Panc1 (cell line): ENCODE measurements at regions not wholly inside any gene's neighbourhood (a gene's known extent, or its start where the extent isn't known, plus 50 kb on each side); places are given as distances from the start of the nearest gene placed in this dataset.

Experiments
- ATAC-seq: fragments of 200-7000 bp; cut with Tn5 transposase; 2 replicates; pipeline ENCODE4 v1.9.1; 2020; ENCODE audit warnings: mild to moderate bottlenecking, moderate library complexity
- BruUV-seq: library from RNA; stranded (reverse); fragments of 400-500 nt; replicated peaks from 2 replicates; lab custom pipeline; 2021; lab: Mats Ljungman, UMichigan
- CTCF ChIA-PET: fragments of 300-600 bp; sonication (Branson Sonifier 250); formaldehyde crosslinking; loops from one replicate; lab custom pipeline; 2022; ENCODE audit warnings: antibody characterized with exemption; lab: Charles Lee
- POLR2A ChIA-PET: fragments of 300-600 bp; sonication (Branson Sonifier 250); formaldehyde crosslinking; loops from one replicate; lab custom pipeline; 2022; ENCODE audit warnings: antibody characterized with exemption; lab: Charles Lee
- DNase-seq: peaks from one replicate; pipeline ENCODE4 v3.0.0-alpha.2; 2010; ENCODE audit warnings: low read depth, low spot score
- H3K27ac ChIP-seq: 2 replicates; pipeline ENCODE4 v1.5.1; 2011; ENCODE audit warnings: mild to moderate bottlenecking, low read length, inconsistent platforms
- H3K27me3 ChIP-seq: fragments of 200-500 bp; sonication (Bioruptor generic); 2 replicates; pipeline ENCODE4 v1.6.0; 2014; ENCODE audit warnings: low read length, inconsistent platforms; ENCODE audit not compliant: control insufficient read depth, insufficient read depth
- H3K36me3 ChIP-seq: fragments of 200-500 bp; sonication (Bioruptor generic); 2 replicates; pipeline ENCODE4 v1.5.1; 2014; ENCODE audit warnings: inconsistent platforms, mild to moderate bottlenecking, low read length, moderate library complexity; ENCODE audit not compliant: control insufficient read depth, insufficient read depth
- H3K4me1 ChIP-seq: 2 replicates; pipeline ENCODE4 v1.5.1; 2011; ENCODE audit warnings: inconsistent platforms, mild to moderate bottlenecking, low read length, moderate library complexity; ENCODE audit not compliant: control insufficient read depth, insufficient read depth
- H3K4me3 ChIP-seq, 2 experiments: 2 replicates each; pipeline ENCODE4 v1.5.1; 2011 to 2012; ENCODE audit warnings: low read depth in 2 of 2, low read length in 2 of 2, mild to moderate bottlenecking in 2 of 2, inconsistent platforms in 1 of 2, moderate library complexity in 1 of 2
- H3K9me3 ChIP-seq: fragments of 200-500 bp; sonication (Bioruptor generic); 2 replicates; pipeline ENCODE4 v1.5.1; 2014; ENCODE audit warnings: low read depth, mild to moderate bottlenecking, inconsistent platforms, low read length, moderate library complexity; ENCODE audit not compliant: control insufficient read depth, insufficient read depth
- POLR2AphosphoS5 ChIP-seq: IDR thresholded peaks from 2 replicates; pipeline ENCODE4 v1.6.1; 2012; ENCODE audit warnings: mild to moderate bottlenecking, low read depth, low read length, moderate library complexity
- SIN3A ChIP-seq: IDR thresholded peaks from 2 replicates; pipeline ENCODE4 v1.6.1; 2012; ENCODE audit warnings: low read depth, mild to moderate bottlenecking, low read length, moderate library complexity, borderline replicate concordance; ENCODE audit not compliant: insufficient read depth
- TCF7L2 ChIP-seq: IDR thresholded peaks from 2 replicates; pipeline ENCODE4 v1.6.1; 2011; ENCODE audit warnings: mild to moderate bottlenecking, low read depth, low read length, inconsistent platforms
- in situ Hi-C: cut with HindIII; loops from 2 replicates; pipeline ENCODE4 v1.10.0; 2016; ENCODE audit warnings: low sequenced_read_pairs, low pct_unique_long_range_greater_than_20kb
- intact Hi-C: fragments of 100-400 bp; cut with micrococcal nuclease; formaldehyde crosslinking; loops from one replicate; pipeline ENCODE4 v1.10.0; 2022; ENCODE audit not compliant: unreplicated experiment
- TF ChIP-seq, protein P1 (sequence below), 2 experiments: IDR thresholded peaks; 2 replicates each; pipeline ENCODE4 v1.6.1; 2011 to 2012; ENCODE audit warnings: low read depth in 2 of 2, control low read depth in 1 of 2, low read length in 1 of 2, mild to moderate bottlenecking in 1 of 2, moderate library complexity in 1 of 2; ENCODE audit not compliant: insufficient read depth in 1 of 2
- TF ChIP-seq, protein P2 (sequence below): fragments of 450-650 bp; IDR thresholded peaks from 2 replicates; pipeline ENCODE4 v1.5.1; 2017; ENCODE audit warnings: mild to moderate bottlenecking

- intact Hi-C loops (no loop called here), in situ Hi-C loops (no loop called here)
- DNase-seq (no peak), ATAC-seq (no peak)
- no peak overlapping the region for H3K27ac ChIP-seq
- peaks cover 3% of the 10 kb centered on the region; the same call in 1 of the 2 replicates for H3K9me3 ChIP-seq
- no TSS peak for BruUV-seq
- ChIA-PET CTCF (no interaction called here), POLR2A (no interaction called here)
- no peak overlapping the region for H3K4me3 ChIP-seq
- TF ChIP-seq, protein P1, sequence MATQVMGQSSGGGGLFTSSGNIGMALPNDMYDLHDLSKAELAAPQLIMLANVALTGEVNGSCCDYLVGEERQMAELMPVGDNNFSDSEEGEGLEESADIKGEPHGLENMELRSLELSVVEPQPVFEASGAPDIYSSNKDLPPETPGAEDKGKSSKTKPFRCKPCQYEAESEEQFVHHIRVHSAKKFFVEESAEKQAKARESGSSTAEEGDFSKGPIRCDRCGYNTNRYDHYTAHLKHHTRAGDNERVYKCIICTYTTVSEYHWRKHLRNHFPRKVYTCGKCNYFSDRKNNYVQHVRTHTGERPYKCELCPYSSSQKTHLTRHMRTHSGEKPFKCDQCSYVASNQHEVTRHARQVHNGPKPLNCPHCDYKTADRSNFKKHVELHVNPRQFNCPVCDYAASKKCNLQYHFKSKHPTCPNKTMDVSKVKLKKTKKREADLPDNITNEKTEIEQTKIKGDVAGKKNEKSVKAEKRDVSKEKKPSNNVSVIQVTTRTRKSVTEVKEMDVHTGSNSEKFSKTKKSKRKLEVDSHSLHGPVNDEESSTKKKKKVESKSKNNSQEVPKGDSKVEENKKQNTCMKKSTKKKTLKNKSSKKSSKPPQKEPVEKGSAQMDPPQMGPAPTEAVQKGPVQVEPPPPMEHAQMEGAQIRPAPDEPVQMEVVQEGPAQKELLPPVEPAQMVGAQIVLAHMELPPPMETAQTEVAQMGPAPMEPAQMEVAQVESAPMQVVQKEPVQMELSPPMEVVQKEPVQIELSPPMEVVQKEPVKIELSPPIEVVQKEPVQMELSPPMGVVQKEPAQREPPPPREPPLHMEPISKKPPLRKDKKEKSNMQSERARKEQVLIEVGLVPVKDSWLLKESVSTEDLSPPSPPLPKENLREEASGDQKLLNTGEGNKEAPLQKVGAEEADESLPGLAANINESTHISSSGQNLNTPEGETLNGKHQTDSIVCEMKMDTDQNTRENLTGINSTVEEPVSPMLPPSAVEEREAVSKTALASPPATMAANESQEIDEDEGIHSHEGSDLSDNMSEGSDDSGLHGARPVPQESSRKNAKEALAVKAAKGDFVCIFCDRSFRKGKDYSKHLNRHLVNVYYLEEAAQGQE (IDR thresholded peaks at IDR 0.05; ENCODE audit: insufficient read depth in 1 of 2, low read depth in 2 of 2, low read length in 1 of 2) = no peak
- TF ChIP-seq TCF7L2 (no peak), SIN3A (no peak), POLR2AphosphoS5 (no peak)
- TF ChIP-seq, protein P2, sequence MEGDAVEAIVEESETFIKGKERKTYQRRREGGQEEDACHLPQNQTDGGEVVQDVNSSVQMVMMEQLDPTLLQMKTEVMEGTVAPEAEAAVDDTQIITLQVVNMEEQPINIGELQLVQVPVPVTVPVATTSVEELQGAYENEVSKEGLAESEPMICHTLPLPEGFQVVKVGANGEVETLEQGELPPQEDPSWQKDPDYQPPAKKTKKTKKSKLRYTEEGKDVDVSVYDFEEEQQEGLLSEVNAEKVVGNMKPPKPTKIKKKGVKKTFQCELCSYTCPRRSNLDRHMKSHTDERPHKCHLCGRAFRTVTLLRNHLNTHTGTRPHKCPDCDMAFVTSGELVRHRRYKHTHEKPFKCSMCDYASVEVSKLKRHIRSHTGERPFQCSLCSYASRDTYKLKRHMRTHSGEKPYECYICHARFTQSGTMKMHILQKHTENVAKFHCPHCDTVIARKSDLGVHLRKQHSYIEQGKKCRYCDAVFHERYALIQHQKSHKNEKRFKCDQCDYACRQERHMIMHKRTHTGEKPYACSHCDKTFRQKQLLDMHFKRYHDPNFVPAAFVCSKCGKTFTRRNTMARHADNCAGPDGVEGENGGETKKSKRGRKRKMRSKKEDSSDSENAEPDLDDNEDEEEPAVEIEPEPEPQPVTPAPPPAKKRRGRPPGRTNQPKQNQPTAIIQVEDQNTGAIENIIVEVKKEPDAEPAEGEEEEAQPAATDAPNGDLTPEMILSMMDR = no peak
- no peaks in the 10 kb centered on the region for H3K27me3 ChIP-seq
- no peaks in the 10 kb centered on the region for H3K36me3 ChIP-seq
- H3K4me1 ChIP-seq = no peaks in the 10 kb centered on the region
Observed at GRCh38 chr12:90398285-90398836, 556.6 kb downstream of the CCER1 start.

DNA sequence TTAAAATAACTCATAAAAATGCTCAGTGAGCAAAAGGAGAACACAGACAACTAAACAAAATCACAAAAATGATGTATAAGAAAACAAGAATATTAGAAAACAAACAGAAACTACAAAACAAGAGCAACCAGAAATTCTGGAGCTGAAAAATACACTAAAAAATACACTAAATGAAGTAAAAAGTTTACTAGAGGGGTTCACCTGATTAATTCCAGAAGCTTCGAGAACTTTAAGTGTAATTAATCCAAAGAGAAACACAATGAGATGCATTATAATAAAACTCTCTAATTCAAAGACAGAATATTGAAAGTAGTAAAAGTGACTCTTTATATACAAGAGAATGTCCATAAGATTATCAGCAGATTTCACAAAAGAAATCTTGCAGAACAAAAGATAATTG is 558.4 kb downstream of the CCER1 start:
- intact Hi-C loops = no loop called here
- ATAC-seq (no peak), DNase-seq (no peak)
- no TSS peak for BruUV-seq
- Histone ChIP-seq H3K36me3 (no peaks in the 10 kb centered on the region), H3K4me1 (no peaks in the 10 kb centered on the region), H3K9me3 (peaks cover 3% of the 10 kb centered on the region; the same call in 1 of the 2 replicates), H3K27ac (no peak overlapping the region), H3K27me3 (no peaks in the 10 kb centered on the region), H3K4me3 (no peak overlapping the region)
- CTCF ChIA-PET = no interaction called here
- in situ Hi-C loops = no loop called here
- POLR2A ChIA-PET = no interaction called here
- no peak for TF ChIP-seq SIN3A

DNA sequence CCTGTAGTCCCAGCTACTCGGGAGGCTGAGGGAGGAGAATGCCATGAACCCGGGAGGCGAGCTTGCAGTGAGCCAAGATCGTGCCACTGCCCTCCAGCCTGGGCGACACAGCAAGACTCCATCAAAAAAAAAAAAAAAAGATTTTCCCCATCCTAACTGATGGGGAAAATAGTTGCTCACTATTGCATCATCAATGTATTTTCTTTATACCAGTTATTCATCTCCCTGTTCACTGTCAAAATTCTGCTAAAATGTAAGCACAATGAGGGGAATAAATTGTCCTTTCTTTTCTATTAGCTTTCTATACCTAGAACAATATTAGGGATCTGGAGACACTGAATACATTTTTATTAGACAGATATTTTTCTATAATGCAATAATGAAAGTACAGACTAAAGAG is 561.3 kb downstream of the CCER1 start:
- intact Hi-C loops (no loop called here), in situ Hi-C loops (no loop called here)
- Histone ChIP-seq H3K4me3 (no peak overlapping the region), H3K36me3 (no peaks in the 10 kb centered on the region), H3K9me3 (peaks cover 3% of the 10 kb centered on the region; the same call in 1 of the 2 replicates), H3K27me3 (no peaks in the 10 kb centered on the region), H3K27ac (no peak overlapping the region), H3K4me1 (no peaks in the 10 kb centered on the region)
- ATAC-seq (no peak), DNase-seq (no peak)
- CTCF ChIA-PET = no interaction called here
- no TSS peak for BruUV-seq
- TF ChIP-seq, protein P1 (IDR thresholded peaks at IDR 0.05; ENCODE audit: insufficient read depth in 1 of 2, low read depth in 2 of 2, low read length in 1 of 2) = no peak
- TF ChIP-seq SIN3A = no peak
- TF ChIP-seq TCF7L2 = no peak
- TF ChIP-seq, protein P2 = no peak
- TF ChIP-seq POLR2AphosphoS5 = no peak
- POLR2A ChIA-PET = no interaction called here
